CD14-positive monocyte (primary cell): ENCODE measurements at regions not wholly inside any gene's neighbourhood (a gene's known extent, or its start where the extent isn't known, plus 50 kb on each side); places are given as distances from the start of the nearest gene placed in this dataset.

Source experiments
- DNase-seq, 3 donors: peaks; one replicate each; pipeline ENCODE4 v3.0.0-alpha.2; 2011 to 2022
- H2AFZ ChIP-seq: 2 replicates; pipeline ENCODE4 v1.6.0; 2012; ENCODE audit warnings: mild to moderate bottlenecking, low read depth, low read length, inconsistent platforms; ENCODE audit not compliant: insufficient read depth, poor library complexity, severe bottlenecking
- H3K27ac ChIP-seq, 2 donors: 1 replicate in 1 of 2; 2 replicates in 1 of 2; pipeline ENCODE4 v1.5.1; 2012 to 2013; ENCODE audit warnings: low read length in 2 of 2, control low read depth in 1 of 2, inconsistent platforms in 1 of 2, low read depth in 1 of 2, mild to moderate bottlenecking in 1 of 2
- H3K27me3 ChIP-seq, 2 donors: one replicate each; pipeline versions ENCODE4 v1.6.0 to v1.6.1; 2011 to 2013; ENCODE audit warnings: low read length in 2 of 2; ENCODE audit not compliant: control insufficient read depth in 2 of 2, insufficient read depth in 2 of 2
- H3K36me3 ChIP-seq, 2 donors: replicated peaks in 1 of 2; 1 replicate in 1 of 2; 2 replicates in 1 of 2; pipeline versions ENCODE4 v1.5.1 to v1.6.1; 2012 to 2013; ENCODE audit warnings: low read length in 2 of 2, control low read depth in 1 of 2, inconsistent platforms in 1 of 2, mild to moderate bottlenecking in 1 of 2; ENCODE audit not compliant: insufficient read depth in 2 of 2, control insufficient read depth in 1 of 2
- H3K4me1 ChIP-seq, 2 donors: 1 replicate in 1 of 2; 2 replicates in 1 of 2; pipeline versions ENCODE4 v1.5.1 to v1.6.1; 2012 to 2013; ENCODE audit warnings: low read length in 2 of 2, control low read depth in 1 of 2, inconsistent platforms in 1 of 2, mild to moderate bottlenecking in 1 of 2, moderate library complexity in 1 of 2; ENCODE audit not compliant: insufficient read depth in 2 of 2, control insufficient read depth in 1 of 2
- H3K4me2 ChIP-seq: replicated peaks from 2 replicates; pipeline ENCODE3; 2012; ENCODE audit warnings: low read length, moderate library complexity, mild to moderate bottlenecking; ENCODE audit not compliant: poor library complexity, severe bottlenecking; ENCODE audit errors: extremely low read depth
- H3K4me3 ChIP-seq, 3 experiments: fragments of 200-600 bp in 1 of 3; sonication (generic) in 1 of 3; replicated peaks in 1 of 3; 1 replicate in 2 of 3; 2 replicates in 1 of 3; pipeline ENCODE4 v1.5.1; 2011 to 2013; ENCODE audit warnings: low read length in 3 of 3, mild to moderate bottlenecking in 3 of 3, control low read depth in 2 of 3, low read depth in 2 of 3, inconsistent platforms in 1 of 3, moderate library complexity in 1 of 3
- H3K79me2 ChIP-seq: 2 replicates; pipeline ENCODE4 v1.6.0; 2012; ENCODE audit warnings: mild to moderate bottlenecking, control low read depth, inconsistent platforms, low read length, moderate library complexity; ENCODE audit not compliant: insufficient read depth
- H3K9ac ChIP-seq: 2 replicates; pipeline ENCODE4 v1.6.0; 2017; ENCODE audit warnings: low read length, mild to moderate bottlenecking; ENCODE audit not compliant: insufficient read depth, poor library complexity, severe bottlenecking
- H3K9me3 ChIP-seq, 2 donors: replicated peaks in 1 of 2; 1 replicate in 1 of 2; 2 replicates in 1 of 2; pipeline versions ENCODE4 v1.5.1 to v1.6.1; 2012 to 2013; ENCODE audit warnings: low read length in 2 of 2, control low read depth in 1 of 2; ENCODE audit not compliant: control insufficient read depth in 1 of 2, insufficient read depth in 1 of 2
- H4K20me1 ChIP-seq: 2 replicates; pipeline ENCODE4 v1.6.0; 2012; ENCODE audit warnings: mild to moderate bottlenecking, low read length, control low read depth, moderate library complexity; ENCODE audit not compliant: insufficient read depth
- H3K27ac Mint-ChIP-seq, 7 donors: one replicate each; pipeline ENCODE4 v1.8.0; 2020; ENCODE audit warnings: mild to moderate bottlenecking in 7 of 7, mixed read lengths in 7 of 7, moderate library complexity in 6 of 7, inconsistent platforms in 2 of 7
- H3K27me3 Mint-ChIP-seq, 3 donors: one replicate each; pipeline ENCODE4 v1.8.0; 2021 to 2022; ENCODE audit warnings: low read depth in 3 of 3, mild to moderate bottlenecking in 3 of 3, mixed read lengths in 3 of 3, moderate library complexity in 3 of 3, inconsistent platforms in 1 of 3
- H3K36me3 Mint-ChIP-seq, 2 donors: one replicate each; pipeline ENCODE4 v1.8.0; 2020; ENCODE audit warnings: mixed read lengths in 2 of 2, inconsistent platforms in 1 of 2, mild to moderate bottlenecking in 1 of 2
- H3K4me1 Mint-ChIP-seq: one replicate; pipeline ENCODE4 v1.8.0; 2020; ENCODE audit warnings: mild to moderate bottlenecking, mixed read lengths
- H3K4me3 Mint-ChIP-seq, 2 donors: one replicate each; pipeline ENCODE4 v1.8.0; 2020; ENCODE audit warnings: mild to moderate bottlenecking in 2 of 2, mixed read lengths in 2 of 2, moderate library complexity in 1 of 2
- H3K9me3 Mint-ChIP-seq, 7 donors: one replicate each; pipeline ENCODE4 v1.8.0; 2020 to 2022; ENCODE audit warnings: mixed read lengths in 7 of 7, mild to moderate bottlenecking in 6 of 7, moderate library complexity in 6 of 7, inconsistent platforms in 2 of 7
- WGBS: methylation state at CpG from one replicate; pipeline ENCODE4 v1.1.5; 2013; ENCODE audit warnings: missing lambda C conversion rate; ENCODE audit not compliant: insufficient coverage; 5-methylcytosine and 5-hydroxymethylcytosine counted together
- intact Hi-C, 2 donors: fragments of 100-400 bp; cut with micrococcal nuclease; formaldehyde crosslinking; loops; one replicate each; pipeline versions ENCODE4 v1.15.0 to v1.15.1; 2023
- TF ChIP-seq, protein P1 (sequence below): fragments of 200-600 bp; IDR thresholded peaks from one replicate; pipeline ENCODE4 v1.8.0; 2022; ENCODE audit warnings: antibody characterized with exemption, mild to moderate bottlenecking

DNA sequence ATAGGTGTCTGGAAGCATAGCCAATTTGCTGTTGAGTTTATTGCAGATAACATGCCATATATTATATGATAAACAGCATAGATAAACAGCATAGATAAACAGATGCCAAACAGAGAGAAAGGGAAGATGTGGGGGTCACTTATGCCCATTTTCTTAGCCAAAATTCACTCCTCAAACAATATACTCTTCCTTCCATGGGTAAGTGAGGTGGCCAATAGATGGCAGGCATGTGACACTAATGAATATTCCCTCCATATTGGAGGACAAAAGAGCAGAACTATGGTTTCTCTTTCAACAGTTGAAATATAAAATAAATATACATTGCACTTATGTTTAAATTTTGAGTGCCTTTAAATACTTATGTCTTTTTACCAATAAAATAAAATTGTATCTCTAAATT is 1212.8 kb downstream of the REEP3 start:
- no peaks in the 10 kb centered on the region for H3K4me1 ChIP-seq
- peaks cover 0 to 3% (median 0%) of the 10 kb centered on the region in 3 donors for H3K27me3 Mint-ChIP-seq
- H4K20me1 ChIP-seq, result no peaks in the 10 kb centered on the region
- no peaks in the 10 kb centered on the region for H3K36me3 ChIP-seq
- H3K9ac ChIP-seq, result no peak overlapping the region
- intact Hi-C loops, result no loop called here
- H3K4me2 ChIP-seq, result no peak overlapping the region
- H3K4me3 ChIP-seq, result no peak overlapping the region
- H3K27ac Mint-ChIP-seq, result no peak overlapping the region
- peaks cover 2 to 11% (median 4%) of the 10 kb centered on the region in 7 donors for H3K9me3 Mint-ChIP-seq
- H3K27me3 ChIP-seq, result no peaks in the 10 kb centered on the region
- H2AFZ ChIP-seq, result no peak overlapping the region
- H3K4me3 Mint-ChIP-seq, result no peak overlapping the region
- no peaks in the 10 kb centered on the region for H3K79me2 ChIP-seq
- no peaks in the 10 kb centered on the region for H3K36me3 Mint-ChIP-seq
- no peaks in the 10 kb centered on the region for H3K9me3 ChIP-seq
- TF ChIP-seq, protein P1, sequence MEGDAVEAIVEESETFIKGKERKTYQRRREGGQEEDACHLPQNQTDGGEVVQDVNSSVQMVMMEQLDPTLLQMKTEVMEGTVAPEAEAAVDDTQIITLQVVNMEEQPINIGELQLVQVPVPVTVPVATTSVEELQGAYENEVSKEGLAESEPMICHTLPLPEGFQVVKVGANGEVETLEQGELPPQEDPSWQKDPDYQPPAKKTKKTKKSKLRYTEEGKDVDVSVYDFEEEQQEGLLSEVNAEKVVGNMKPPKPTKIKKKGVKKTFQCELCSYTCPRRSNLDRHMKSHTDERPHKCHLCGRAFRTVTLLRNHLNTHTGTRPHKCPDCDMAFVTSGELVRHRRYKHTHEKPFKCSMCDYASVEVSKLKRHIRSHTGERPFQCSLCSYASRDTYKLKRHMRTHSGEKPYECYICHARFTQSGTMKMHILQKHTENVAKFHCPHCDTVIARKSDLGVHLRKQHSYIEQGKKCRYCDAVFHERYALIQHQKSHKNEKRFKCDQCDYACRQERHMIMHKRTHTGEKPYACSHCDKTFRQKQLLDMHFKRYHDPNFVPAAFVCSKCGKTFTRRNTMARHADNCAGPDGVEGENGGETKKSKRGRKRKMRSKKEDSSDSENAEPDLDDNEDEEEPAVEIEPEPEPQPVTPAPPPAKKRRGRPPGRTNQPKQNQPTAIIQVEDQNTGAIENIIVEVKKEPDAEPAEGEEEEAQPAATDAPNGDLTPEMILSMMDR, result no peak
- H3K27ac ChIP-seq, result no peak overlapping the region
- DNase-seq, result no peak
- H3K4me1 Mint-ChIP-seq, result no peaks in the 10 kb centered on the region

DNA sequence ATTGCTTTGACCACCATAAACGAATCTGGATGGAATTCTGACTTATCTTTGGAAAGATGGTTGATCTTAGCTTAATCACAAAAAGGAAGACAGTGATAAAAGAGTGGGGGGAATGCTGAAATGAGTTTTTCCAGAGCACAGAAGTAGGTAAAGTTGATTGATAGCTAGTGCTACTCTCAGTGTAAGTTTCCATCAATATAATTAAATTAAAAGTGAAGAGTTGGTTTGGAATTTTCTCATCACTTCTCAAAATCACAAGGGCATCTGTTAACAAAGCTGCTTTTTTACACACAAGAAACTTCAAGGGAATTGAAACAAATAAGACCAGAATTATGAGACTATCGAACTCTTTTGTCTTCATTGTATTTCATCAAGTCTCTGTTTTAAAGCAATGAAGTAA is 1217.3 kb downstream of the REEP3 start:
- Histone ChIP-seq H3K9me3 (peaks cover 3 to 5% of the 10 kb centered on the region in 2 donors), H3K4me2 (no peak overlapping the region), H2AFZ (no peak overlapping the region), H4K20me1 (no peaks in the 10 kb centered on the region), H3K9ac (no peak overlapping the region), H3K4me1 (no peaks in the 10 kb centered on the region), H3K36me3 (no peaks in the 10 kb centered on the region), H3K27me3 (no peaks in the 10 kb centered on the region), H3K4me3 (no peak overlapping the region), H3K79me2 (no peaks in the 10 kb centered on the region), H3K27ac (no peak overlapping the region)
- no CpG with 5 or more reads among the region's 2 CpGs for WGBS
- TF ChIP-seq, protein P1, result no peak
- Mint-ChIP-seq H3K27ac (no peak overlapping the region), H3K36me3 (no peaks in the 10 kb centered on the region), H3K4me3 (no peak overlapping the region), H3K9me3 (peaks cover 0 to 7% (median 2%) of the 10 kb centered on the region in 7 donors), H3K27me3 (peaks cover 0 to 3% (median 0%) of the 10 kb centered on the region in 3 donors), H3K4me1 (no peaks in the 10 kb centered on the region)
- intact Hi-C loops, result no loop called here
- no peak for DNase-seq
